GM18909 (cell line): ENCODE measurements at regions not wholly inside any gene's neighbourhood (a gene's known extent, or its start where the extent isn't known, plus 50 kb on each side); places are given as distances from the start of the nearest gene placed in this dataset.
"Not testable (repeated sequence)": the region's sequence is repeated elsewhere in the genome, so short reads cannot be mapped to it uniquely, and the experiment has no call there.

ENCODE experiments used
- ATAC-seq: cut with Tn5 transposase; IDR thresholded peaks from one replicate; pipeline ENCODE4 v1.9.1; 2021; ENCODE audit warnings: mild to moderate bottlenecking; ENCODE audit not compliant: unreplicated experiment, poor library complexity

GRCh38 chr13:65143920-65144319 lies 2086.2 kb downstream of the PCDH9 start:
- ATAC-seq: no peak

GRCh38 chr13:65133094-65133493 lies 2097.0 kb downstream of the PCDH9 start:
- no peak for ATAC-seq

- no peak for ATAC-seq
Observed at GRCh38 chr13:65125236-65125635, 2104.9 kb downstream of the PCDH9 start.

GRCh38 chr13:65112531-65112941 lies 2117.6 kb downstream of the PCDH9 start:
- ATAC-seq: no peak

- ATAC-seq: no peak
Observed at GRCh38 chr13:65112123-65112522, 2118.0 kb downstream of the PCDH9 start.

GRCh38 chr13:65111223-65111622 lies 2118.9 kb downstream of the PCDH9 start:
- ATAC-seq: no peak

GRCh38 chr13:65104436-65104835 lies 2125.7 kb downstream of the PCDH9 start:
- ATAC-seq: not testable (repeated sequence)

- ATAC-seq: no peak
Observed at GRCh38 chr13:65103351-65103750, 2126.8 kb downstream of the PCDH9 start.

GRCh38 chr13:65095161-65096082 lies 2134.7 kb downstream of the PCDH9 start:
- no peak for ATAC-seq

GRCh38 chr13:65093357-65093756 lies 2136.8 kb downstream of the PCDH9 start:
- no peak for ATAC-seq

- no peak for ATAC-seq
Observed at GRCh38 chr13:65091031-65091430, 2139.1 kb downstream of the PCDH9 start.

- ATAC-seq: no peak
Observed at GRCh38 chr13:65090186-65090585, 2139.9 kb downstream of the PCDH9 start.

- ATAC-seq: no peak
Observed at GRCh38 chr13:65088906-65089305, 2141.2 kb downstream of the PCDH9 start.

- ATAC-seq: no peak
Observed at GRCh38 chr13:65085977-65086376, 2144.2 kb downstream of the PCDH9 start.

- ATAC-seq: no peak
Observed at GRCh38 chr13:65074248-65074647, 2155.9 kb downstream of the PCDH9 start.

GRCh38 chr13:65064967-65065366 lies 2165.2 kb downstream of the PCDH9 start:
- ATAC-seq: no peak

GRCh38 chr13:65063753-65064152 lies 2166.4 kb downstream of the PCDH9 start:
- ATAC-seq: no peak

- no peak for ATAC-seq
Observed at GRCh38 chr13:65057986-65058385, 2172.2 kb downstream of the PCDH9 start.

GRCh38 chr13:65054277-65054676 lies 2175.9 kb downstream of the PCDH9 start:
- no peak for ATAC-seq

- no peak for ATAC-seq
Observed at GRCh38 chr13:65036999-65037398, 2193.1 kb downstream of the PCDH9 start.

- no peak for ATAC-seq
Observed at GRCh38 chr13:65035302-65035701, 2194.8 kb downstream of the PCDH9 start.

- no peak for ATAC-seq
Observed at GRCh38 chr13:65034266-65034665, 2195.9 kb downstream of the PCDH9 start.
